WTC11 (cell line): ENCODE measurements at regions not wholly inside any gene's neighbourhood (a gene's known extent, or its start where the extent isn't known, plus 50 kb on each side); places are given as distances from the start of the nearest gene placed in this dataset.

Source experiments
- CREB1 ChIP-seq: sonication (generic); formaldehyde crosslinking; IDR thresholded peaks from 2 replicates; pipeline ENCODE4 v1.8.0; 2023; ENCODE audit warnings: mild to moderate bottlenecking, missing genetic modification reagents
- CTCF ChIP-seq: fragments of 200-600 bp; IDR thresholded peaks from 2 replicates; pipeline ENCODE4 v1.8.0; 2022; ENCODE audit warnings: antibody characterized with exemption
- TCF7 ChIP-seq: sonication (generic); formaldehyde crosslinking; IDR thresholded peaks from 2 replicates; pipeline ENCODE4 v1.8.0; 2022; ENCODE audit warnings: mild to moderate bottlenecking, low read depth, missing genetic modification reagents, moderate library complexity
- ZBTB43 ChIP-seq: sonication (generic); formaldehyde crosslinking; IDR thresholded peaks from 2 replicates; pipeline ENCODE4 v1.8.1; 2023; ENCODE audit warnings: mild to moderate bottlenecking, missing genetic modification reagents
- ZMAT4 ChIP-seq: fragments of 250-450 bp; sonication (Bioruptor Pico); IDR thresholded peaks from 2 replicates; pipeline ENCODE4 v1.9.0; 2021; ENCODE audit warnings: mild to moderate bottlenecking
- TF ChIP-seq, protein P1 (sequence below): fragments of 250-450 bp; sonication (Bioruptor Pico); IDR thresholded peaks from 2 replicates; pipeline ENCODE4 v2.1.2; 2022; ENCODE audit warnings: mild to moderate bottlenecking, moderate library complexity

GRCh38 chr14:21749306-21749868 lies 75.8 kb upstream of the OR4E1 start:
- no peak for TF ChIP-seq CTCF
- no peak for TF ChIP-seq TCF7 (CRISPR knock-in tag)
- TF ChIP-seq ZBTB43 (CRISPR knock-in tag), result no peak
- TF ChIP-seq, protein P1, sequence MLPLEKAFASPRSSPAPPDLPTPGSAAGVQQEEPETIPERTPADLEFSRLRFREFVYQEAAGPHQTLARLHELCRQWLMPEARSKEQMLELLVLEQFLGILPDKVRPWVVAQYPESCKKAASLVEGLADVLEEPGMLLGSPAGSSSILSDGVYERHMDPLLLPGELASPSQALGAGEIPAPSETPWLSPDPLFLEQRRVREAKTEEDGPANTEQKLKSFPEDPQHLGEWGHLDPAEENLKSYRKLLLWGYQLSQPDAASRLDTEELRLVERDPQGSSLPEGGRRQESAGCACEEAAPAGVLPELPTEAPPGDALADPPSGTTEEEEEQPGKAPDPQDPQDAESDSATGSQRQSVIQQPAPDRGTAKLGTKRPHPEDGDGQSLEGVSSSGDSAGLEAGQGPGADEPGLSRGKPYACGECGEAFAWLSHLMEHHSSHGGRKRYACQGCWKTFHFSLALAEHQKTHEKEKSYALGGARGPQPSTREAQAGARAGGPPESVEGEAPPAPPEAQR (CRISPR knock-in tag), result no peak
- no peak for TF ChIP-seq CREB1 (CRISPR knock-in tag)
- no peak for TF ChIP-seq ZMAT4
